ENCODE measurements at regions not wholly inside any gene's neighbourhood (a gene's known extent, or its start where the extent isn't known, plus 50 kb on each side); places are given as distances from the start of the nearest gene placed in this dataset.
"Not testable (repeated sequence)": the region's sequence is repeated elsewhere in the genome, so short reads cannot be mapped to it uniquely, and the experiment has no call there.

DNA sequence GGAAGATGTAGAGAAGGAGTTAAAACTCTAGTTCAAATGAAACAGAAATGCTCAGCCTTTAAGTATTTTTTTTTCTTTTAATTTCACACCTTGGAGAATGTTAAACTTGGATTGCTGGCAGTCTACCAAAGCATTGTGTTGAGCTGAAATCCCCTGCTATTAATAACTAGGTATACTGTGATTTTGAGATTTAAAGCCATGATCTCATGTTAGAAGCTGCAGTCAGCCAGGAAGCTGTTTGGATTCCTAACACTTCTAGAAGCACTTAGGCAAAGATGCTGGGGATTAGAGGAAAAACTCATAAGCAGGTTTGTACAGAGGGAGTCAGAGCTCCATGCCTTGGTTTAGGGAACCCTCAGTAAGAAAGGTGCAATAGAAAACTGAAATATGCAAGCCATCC lies 141.4 kb downstream of the KIF4B start:
- Histone ChIP-seq H3F3A (ENCODE audit: insufficient read depth, low read length) (no peaks in the 10 kb centered on the region), H3K27me3 (replicated peaks; ENCODE audit: insufficient read depth, low read length) (no peaks in the 10 kb centered on the region), H2AFZ (ENCODE audit: low read length) (no peak overlapping the region), H3K9me3 (replicated peaks; ENCODE audit: insufficient read depth, low read length) (no peaks in the 10 kb centered on the region), H3K36me3 (replicated peaks; ENCODE audit: insufficient read depth, low read length) (no peaks in the 10 kb centered on the region), H4K20me1 (ENCODE audit: insufficient read depth, low read length) (no peaks in the 10 kb centered on the region), H3K9ac (ENCODE audit: low read length) (no peak overlapping the region), H3K79me2 (ENCODE audit: low read length) (no peaks in the 10 kb centered on the region), H3K4me3 (ENCODE audit: low read length) (no peak overlapping the region), H3K9me2 (replicated peaks; ENCODE audit: insufficient read depth, low read length) (no peaks in the 10 kb centered on the region), H3K4me1 (ENCODE audit: low read length) (no peaks in the 10 kb centered on the region), H3K4me2 (ENCODE audit: low read depth, low read length) (no peak overlapping the region), H3K27ac (ENCODE audit: low read length) (no peak overlapping the region)
- no peak for DNase-seq
- no peak for TF ChIP-seq EZH2 (optimal IDR thresholded peaks at IDR 0.05; ENCODE audit: low read depth, low read length)
- no peak for TF ChIP-seq EZH2phosphoT487 (IDR thresholded peaks at IDR 0.05; ENCODE audit: low read length)
- TF ChIP-seq, protein P1, sequence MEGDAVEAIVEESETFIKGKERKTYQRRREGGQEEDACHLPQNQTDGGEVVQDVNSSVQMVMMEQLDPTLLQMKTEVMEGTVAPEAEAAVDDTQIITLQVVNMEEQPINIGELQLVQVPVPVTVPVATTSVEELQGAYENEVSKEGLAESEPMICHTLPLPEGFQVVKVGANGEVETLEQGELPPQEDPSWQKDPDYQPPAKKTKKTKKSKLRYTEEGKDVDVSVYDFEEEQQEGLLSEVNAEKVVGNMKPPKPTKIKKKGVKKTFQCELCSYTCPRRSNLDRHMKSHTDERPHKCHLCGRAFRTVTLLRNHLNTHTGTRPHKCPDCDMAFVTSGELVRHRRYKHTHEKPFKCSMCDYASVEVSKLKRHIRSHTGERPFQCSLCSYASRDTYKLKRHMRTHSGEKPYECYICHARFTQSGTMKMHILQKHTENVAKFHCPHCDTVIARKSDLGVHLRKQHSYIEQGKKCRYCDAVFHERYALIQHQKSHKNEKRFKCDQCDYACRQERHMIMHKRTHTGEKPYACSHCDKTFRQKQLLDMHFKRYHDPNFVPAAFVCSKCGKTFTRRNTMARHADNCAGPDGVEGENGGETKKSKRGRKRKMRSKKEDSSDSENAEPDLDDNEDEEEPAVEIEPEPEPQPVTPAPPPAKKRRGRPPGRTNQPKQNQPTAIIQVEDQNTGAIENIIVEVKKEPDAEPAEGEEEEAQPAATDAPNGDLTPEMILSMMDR (IDR thresholded peaks at IDR 0.05; ENCODE audit: low read length): no peak

DNA sequence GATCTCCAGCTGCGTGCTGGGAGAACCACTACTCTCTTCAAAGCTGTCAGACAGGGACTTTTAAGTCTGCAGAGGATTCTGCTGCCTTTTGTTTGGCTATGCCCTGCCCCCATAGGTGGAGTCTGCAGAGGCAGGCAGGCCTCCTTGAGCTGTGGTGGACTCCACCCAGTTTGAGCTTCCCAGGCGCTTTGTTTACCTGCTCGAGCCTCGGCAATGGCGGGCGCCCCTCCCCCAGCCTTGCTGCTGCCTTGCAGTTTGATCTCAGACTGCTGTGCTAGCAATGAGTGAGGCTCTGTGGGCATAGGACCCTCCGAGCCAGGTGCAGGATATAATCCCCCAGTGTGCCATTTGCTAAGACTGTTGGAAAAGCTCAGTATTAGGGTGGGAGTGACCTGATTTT lies 149.5 kb downstream of the KIF4B start:
- not testable (repeated sequence) for H3K79me2 ChIP-seq (ENCODE audit: low read length); DNase-seq; H3K4me2 ChIP-seq (ENCODE audit: low read depth, low read length); H3K9me3 ChIP-seq (replicated peaks; ENCODE audit: insufficient read depth, low read length); H3K27me3 ChIP-seq (replicated peaks; ENCODE audit: insufficient read depth, low read length); H4K20me1 ChIP-seq (ENCODE audit: insufficient read depth, low read length); H3K4me3 ChIP-seq (ENCODE audit: low read length); H2AFZ ChIP-seq (ENCODE audit: low read length); H3K9me2 ChIP-seq (replicated peaks; ENCODE audit: insufficient read depth, low read length); H3K9ac ChIP-seq (ENCODE audit: low read length); H3F3A ChIP-seq (ENCODE audit: insufficient read depth, low read length); H3K27ac ChIP-seq (ENCODE audit: low read length); H3K36me3 ChIP-seq (replicated peaks; ENCODE audit: insufficient read depth, low read length)
- peaks cover 11% of the 10 kb centered on the region for H3K4me1 ChIP-seq (ENCODE audit: low read length)

DNA sequence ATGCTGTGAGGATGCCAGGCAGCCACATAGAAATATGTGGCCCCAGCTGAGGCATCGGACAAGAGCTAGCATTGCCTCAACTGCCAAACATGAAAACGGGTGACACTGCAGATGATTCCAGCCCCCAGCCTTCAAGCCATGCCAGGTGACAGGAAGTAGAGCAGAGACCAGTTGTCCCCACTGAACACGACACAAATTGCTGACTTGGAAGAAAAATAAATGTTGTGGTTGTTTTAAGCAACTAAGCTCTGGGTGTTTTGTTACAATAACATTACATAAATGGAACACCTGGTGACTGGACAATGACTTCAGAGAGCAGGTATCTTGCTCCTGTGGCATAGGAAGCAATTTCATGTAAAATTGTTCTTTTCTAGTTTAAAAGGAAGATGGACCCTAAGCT lies 154.2 kb downstream of the KIF4B start:
- Histone ChIP-seq H4K20me1 (ENCODE audit: insufficient read depth, low read length) (no peaks in the 10 kb centered on the region), H3K79me2 (ENCODE audit: low read length) (no peaks in the 10 kb centered on the region), H3K9me2 (replicated peaks; ENCODE audit: insufficient read depth, low read length) (no peaks in the 10 kb centered on the region), H3K36me3 (replicated peaks; ENCODE audit: insufficient read depth, low read length) (no peaks in the 10 kb centered on the region), H3K27me3 (replicated peaks; ENCODE audit: insufficient read depth, low read length) (no peaks in the 10 kb centered on the region), H3K4me2 (ENCODE audit: low read depth, low read length) (peak overlapping the region; percentile 7; the same call in 1 of the 2 replicates), H3K4me3 (ENCODE audit: low read length) (no peak overlapping the region), H3K4me1 (ENCODE audit: low read length) (peaks cover 11% of the 10 kb centered on the region), H3K9me3 (replicated peaks; ENCODE audit: insufficient read depth, low read length) (no peaks in the 10 kb centered on the region), H3K27ac (ENCODE audit: low read length) (peak overlapping the region; percentile 47; the same call in 1 of the 2 replicates), H3F3A (ENCODE audit: insufficient read depth, low read length) (no peaks in the 10 kb centered on the region), H3K9ac (ENCODE audit: low read length) (no peak overlapping the region), H2AFZ (ENCODE audit: low read length) (peak overlapping the region; percentile 11; the same call in 1 of the 2 replicates)
- TF ChIP-seq EZH2phosphoT487 (IDR thresholded peaks at IDR 0.05; ENCODE audit: low read length) (no peak), EZH2 (optimal IDR thresholded peaks at IDR 0.05; ENCODE audit: low read depth, low read length) (no peak)
- TF ChIP-seq, protein P1 (IDR thresholded peaks at IDR 0.05; ENCODE audit: low read length): no peak
- peak; percentile 68 for DNase-seq

DNA sequence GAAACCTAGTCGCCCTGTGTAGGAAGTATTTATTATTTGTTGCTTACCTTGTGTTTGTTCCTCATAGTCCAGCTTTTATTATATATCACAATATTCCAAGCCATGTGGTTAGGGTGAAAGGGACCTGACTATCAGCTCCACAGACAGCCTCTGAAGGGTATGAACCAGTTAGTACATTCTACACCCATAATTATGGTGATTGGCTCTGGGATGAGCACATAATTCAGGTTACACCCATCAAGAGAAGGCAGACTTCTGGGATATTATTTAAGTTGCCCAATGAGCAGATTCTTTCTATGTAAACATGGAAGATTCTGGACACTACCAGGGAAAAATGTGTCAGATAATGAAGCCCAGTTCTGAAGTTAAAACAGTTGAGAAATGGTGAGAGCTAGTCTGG lies 168.0 kb downstream of the KIF4B start:
- no peaks in the 10 kb centered on the region for H3K36me3 ChIP-seq (replicated peaks; ENCODE audit: insufficient read depth, low read length)
- no peak overlapping the region for H3K4me2 ChIP-seq (ENCODE audit: low read depth, low read length)
- H3K79me2 ChIP-seq (ENCODE audit: low read length): no peaks in the 10 kb centered on the region
- no peaks in the 10 kb centered on the region for H3K27me3 ChIP-seq (replicated peaks; ENCODE audit: insufficient read depth, low read length)
- no peak for DNase-seq
- H3K9ac ChIP-seq (ENCODE audit: low read length): no peak overlapping the region
- no peaks in the 10 kb centered on the region for H3K4me1 ChIP-seq (ENCODE audit: low read length)
- no peaks in the 10 kb centered on the region for H3F3A ChIP-seq (ENCODE audit: insufficient read depth, low read length)
- H3K9me3 ChIP-seq (replicated peaks; ENCODE audit: insufficient read depth, low read length): no peaks in the 10 kb centered on the region
- no peak for TF ChIP-seq EZH2phosphoT487 (IDR thresholded peaks at IDR 0.05; ENCODE audit: low read length)
- TF ChIP-seq, protein P1 (IDR thresholded peaks at IDR 0.05; ENCODE audit: low read length): no peak
- TF ChIP-seq EZH2 (optimal IDR thresholded peaks at IDR 0.05; ENCODE audit: low read depth, low read length): no peak
- H3K27ac ChIP-seq (ENCODE audit: low read length): no peak overlapping the region
- no peak overlapping the region for H3K4me3 ChIP-seq (ENCODE audit: low read length)
- no peaks in the 10 kb centered on the region for H3K9me2 ChIP-seq (replicated peaks; ENCODE audit: insufficient read depth, low read length)
- no peak overlapping the region for H2AFZ ChIP-seq (ENCODE audit: low read length)
- H4K20me1 ChIP-seq (ENCODE audit: insufficient read depth, low read length): no peaks in the 10 kb centered on the region

Data from MM.1S (cell line).